ENCODE measurements at regions not wholly inside any gene's neighbourhood (a gene's known extent, or its start where the extent isn't known, plus 50 kb on each side); places are given as distances from the start of the nearest gene placed in this dataset.

GRCh38 chr3:95319921-95320494 lies 1257.1 kb downstream of the NSUN3 start:
- no peak for DNase-seq (ENCODE audit: low read depth, low spot score)
- TF ChIP-seq CTCF (optimal IDR thresholded peaks at IDR 0.05 in 1 of 3, IDR thresholded peaks at IDR 0.05 in 1 of 3, conservative IDR thresholded peaks at IDR 0.05 in 1 of 3; ENCODE audit: extremely low read depth in 1 of 3, insufficient read depth in 2 of 3, low read length in 3 of 3) (no peak), EZH2 (IDR thresholded peaks at IDR 0.05; ENCODE audit: low read length) (no peak)
- Histone ChIP-seq H2AFZ (ENCODE audit: control insufficient read depth, low read length) (no peak overlapping the region), H3K4me1 (ENCODE audit: control insufficient read depth, extremely low read depth, insufficient read depth, low read length) (no peaks in the 10 kb centered on the region), H3K36me3 (ENCODE audit: control insufficient read depth in 2 of 2, extremely low read depth in 1 of 2, insufficient read depth in 2 of 2, low read length in 2 of 2) (no peaks in the 10 kb centered on the region), H3K4me2 (ENCODE audit: control insufficient read depth, extremely low read depth, insufficient read depth, low read depth, low read length) (no peak overlapping the region), H3K9me1 (ENCODE audit: control insufficient read depth, extremely low read depth, insufficient read depth, low read length) (no peaks in the 10 kb centered on the region), H3K9me3 (ENCODE audit: control insufficient read depth, low read depth, low read length) (no peaks in the 10 kb centered on the region), H3K79me2 (ENCODE audit: control insufficient read depth, insufficient read depth, low read length) (no peaks in the 10 kb centered on the region), H3K27me3 (ENCODE audit: control insufficient read depth, extremely low read depth, insufficient read depth, low read length) (no peaks in the 10 kb centered on the region), H3K27ac (ENCODE audit: control insufficient read depth, insufficient read depth, low read length) (no peak overlapping the region), H3K4me3 (ENCODE audit: control insufficient read depth in 2 of 3, extremely low read depth in 1 of 3, insufficient read depth in 2 of 3, low read depth in 1 of 3, low read length in 3 of 3) (no peak overlapping the region), H3K9ac (ENCODE audit: control insufficient read depth, extremely low read depth, insufficient read depth, low read length) (no peak overlapping the region), H4K20me1 (ENCODE audit: control insufficient read depth, extremely low read depth, insufficient read depth, low read length) (no peaks in the 10 kb centered on the region)
- no peak for FAIRE-seq
- dilution Hi-C loops (cut with MboI; ENCODE audit: extremely low pct_ligation_motif_present, low sequenced_read_pairs): no loop called here

- dilution Hi-C loops (cut with MboI; ENCODE audit: extremely low pct_ligation_motif_present, low sequenced_read_pairs): no loop called here
- TF ChIP-seq CTCF (optimal IDR thresholded peaks at IDR 0.05 in 1 of 3, IDR thresholded peaks at IDR 0.05 in 1 of 3, conservative IDR thresholded peaks at IDR 0.05 in 1 of 3; ENCODE audit: extremely low read depth in 1 of 3, insufficient read depth in 2 of 3, low read length in 3 of 3): no peak
- TF ChIP-seq EZH2 (IDR thresholded peaks at IDR 0.05; ENCODE audit: low read length): no peak
- H3K79me2 ChIP-seq (ENCODE audit: control insufficient read depth, insufficient read depth, low read length): no peaks in the 10 kb centered on the region
- FAIRE-seq: no peak
- no peak overlapping the region for H3K27ac ChIP-seq (ENCODE audit: control insufficient read depth, insufficient read depth, low read length)
- no peak overlapping the region for H3K4me2 ChIP-seq (ENCODE audit: control insufficient read depth, extremely low read depth, insufficient read depth, low read depth, low read length)
- no peak overlapping the region for H2AFZ ChIP-seq (ENCODE audit: control insufficient read depth, low read length)
- H3K9ac ChIP-seq (ENCODE audit: control insufficient read depth, extremely low read depth, insufficient read depth, low read length): no peak overlapping the region
- no peaks in the 10 kb centered on the region for H3K36me3 ChIP-seq (ENCODE audit: control insufficient read depth in 2 of 2, extremely low read depth in 1 of 2, insufficient read depth in 2 of 2, low read length in 2 of 2)
- DNase-seq (ENCODE audit: low read depth, low spot score): no peak
- H3K4me1 ChIP-seq (ENCODE audit: control insufficient read depth, extremely low read depth, insufficient read depth, low read length): no peaks in the 10 kb centered on the region
- no peaks in the 10 kb centered on the region for H4K20me1 ChIP-seq (ENCODE audit: control insufficient read depth, extremely low read depth, insufficient read depth, low read length)
- H3K9me3 ChIP-seq (ENCODE audit: control insufficient read depth, low read depth, low read length): no peaks in the 10 kb centered on the region
- H3K4me3 ChIP-seq (ENCODE audit: control insufficient read depth in 2 of 3, extremely low read depth in 1 of 3, insufficient read depth in 2 of 3, low read depth in 1 of 3, low read length in 3 of 3): no peak overlapping the region
- H3K9me1 ChIP-seq (ENCODE audit: control insufficient read depth, extremely low read depth, insufficient read depth, low read length): no peaks in the 10 kb centered on the region
- no peaks in the 10 kb centered on the region for H3K27me3 ChIP-seq (ENCODE audit: control insufficient read depth, extremely low read depth, insufficient read depth, low read length)
Observed at GRCh38 chr3:95327478-95327877, 1264.6 kb downstream of the NSUN3 start.

Measured in keratinocyte (primary cell).